Osteocyte (in vitro differentiated cells): ENCODE measurements at regions not wholly inside any gene's neighbourhood (a gene's known extent, or its start where the extent isn't known, plus 50 kb on each side); places are given as distances from the start of the nearest gene placed in this dataset.

ENCODE experiments used
- DNase-seq: peaks from one replicate; pipeline ENCODE4 v3.0.0; 2021; ENCODE audit warnings: mixed read lengths; ENCODE audit not compliant: unreplicated experiment; ENCODE audit errors: extremely low spot score
- H3K27ac Mint-ChIP-seq: one replicate; pipeline ENCODE4 v1.8.0; 2021; ENCODE audit warnings: mild to moderate bottlenecking, mixed read lengths; ENCODE audit not compliant: unreplicated experiment
- H3K27me3 Mint-ChIP-seq: one replicate; pipeline ENCODE4 v1.8.0; 2021; ENCODE audit warnings: mixed read lengths; ENCODE audit not compliant: unreplicated experiment
- H3K36me3 Mint-ChIP-seq: one replicate; pipeline ENCODE4 v1.8.0; 2021; ENCODE audit warnings: mixed read lengths; ENCODE audit not compliant: unreplicated experiment
- H3K4me1 Mint-ChIP-seq: one replicate; pipeline ENCODE4 v1.8.0; 2021; ENCODE audit warnings: mixed read lengths; ENCODE audit not compliant: unreplicated experiment
- H3K4me3 Mint-ChIP-seq: one replicate; pipeline ENCODE4 v1.8.0; 2021; ENCODE audit warnings: mild to moderate bottlenecking, moderate library complexity, mixed read lengths; ENCODE audit not compliant: unreplicated experiment
- H3K9me3 Mint-ChIP-seq: one replicate; pipeline ENCODE4 v1.8.0; 2021; ENCODE audit warnings: mixed read lengths; ENCODE audit not compliant: unreplicated experiment
- CTCF ChIP-seq: fragments of 200-600 bp; sonication (generic); IDR thresholded peaks from 2 replicates; pipeline ENCODE4 v1.5.0; 2021; ENCODE audit warnings: antibody characterized with exemption, mild to moderate bottlenecking, moderate library complexity

GRCh38 chr2:107553046-107553445 is 273.6 kb upstream of the RGPD4 start:
- Mint-ChIP-seq H3K27ac (no peak overlapping the region), H3K4me1 (no peaks in the 10 kb centered on the region), H3K4me3 (no peak overlapping the region), H3K27me3 (peaks cover 10% of the 10 kb centered on the region), H3K9me3 (peaks cover 5% of the 10 kb centered on the region), H3K36me3 (no peaks in the 10 kb centered on the region)
- no peak for DNase-seq
- TF ChIP-seq CTCF: no peak

GRCh38 chr2:107553539-107553938 is 273.2 kb upstream of the RGPD4 start:
- Mint-ChIP-seq H3K4me3 (no peak overlapping the region), H3K27ac (no peak overlapping the region), H3K9me3 (peaks cover 5% of the 10 kb centered on the region), H3K36me3 (no peaks in the 10 kb centered on the region), H3K27me3 (peaks cover 10% of the 10 kb centered on the region), H3K4me1 (no peaks in the 10 kb centered on the region)
- TF ChIP-seq CTCF: no peak
- no peak for DNase-seq

GRCh38 chr2:107556038-107556627 is 270.6 kb upstream of the RGPD4 start:
- Mint-ChIP-seq H3K27ac (no peak overlapping the region), H3K4me1 (no peaks in the 10 kb centered on the region), H3K4me3 (no peak overlapping the region), H3K36me3 (no peaks in the 10 kb centered on the region), H3K27me3 (peaks cover 3% of the 10 kb centered on the region), H3K9me3 (peaks cover 10% of the 10 kb centered on the region)
- DNase-seq: no peak
- TF ChIP-seq CTCF: no peak

GRCh38 chr2:107558295-107558694 is 268.4 kb upstream of the RGPD4 start:
- DNase-seq: no peak
- H3K27ac Mint-ChIP-seq: no peak overlapping the region
- H3K27me3 Mint-ChIP-seq: peaks cover 6% of the 10 kb centered on the region
- no peaks in the 10 kb centered on the region for H3K4me1 Mint-ChIP-seq
- H3K9me3 Mint-ChIP-seq: peaks cover 10% of the 10 kb centered on the region
- no peak overlapping the region for H3K4me3 Mint-ChIP-seq
- no peaks in the 10 kb centered on the region for H3K36me3 Mint-ChIP-seq
- TF ChIP-seq CTCF: no peak

GRCh38 chr2:107569496-107569895 is 257.2 kb upstream of the RGPD4 start:
- no peak for TF ChIP-seq CTCF
- Mint-ChIP-seq H3K9me3 (no peaks in the 10 kb centered on the region), H3K36me3 (no peaks in the 10 kb centered on the region), H3K27ac (no peak overlapping the region), H3K27me3 (no peaks in the 10 kb centered on the region), H3K4me3 (no peak overlapping the region), H3K4me1 (peaks cover 11% of the 10 kb centered on the region)
- no peak for DNase-seq
